Neural cell (in vitro differentiated cells): ENCODE measurements at regions not wholly inside any gene's neighbourhood (a gene's known extent, or its start where the extent isn't known, plus 50 kb on each side); places are given as distances from the start of the nearest gene placed in this dataset.

ENCODE experiments used
- H2AFZ ChIP-seq: fragments of 200-600, 300-800 bp; sonication (generic), shearing (Covaris generic); 2 replicates; pipeline ENCODE4 v1.6.0; 2014; ENCODE audit warnings: low read depth, mild to moderate bottlenecking, antibody characterized with exemption, low read length, moderate library complexity
- H3F3A ChIP-seq: fragments of 200-600 bp; shearing (Covaris generic); 2 replicates; pipeline ENCODE4 v1.6.1; 2016; ENCODE audit warnings: mild to moderate bottlenecking, moderate library complexity, mixed read lengths, antibody characterized with exemption, low read length; ENCODE audit not compliant: insufficient read depth, poor library complexity, severe bottlenecking
- H3K27ac ChIP-seq: fragments of 200-600, 300-800 bp; sonication (generic), shearing (Covaris generic); 2 replicates; pipeline ENCODE4 v1.5.1; 2014; ENCODE audit warnings: mild to moderate bottlenecking, low read length, moderate library complexity
- H3K27me3 ChIP-seq: fragments of 300-800, 200-600 bp; sonication (generic), shearing (Covaris generic); 2 replicates; pipeline ENCODE4 v1.6.0; 2014; ENCODE audit warnings: mild to moderate bottlenecking, low read depth, low read length, moderate library complexity; ENCODE audit not compliant: insufficient read depth
- H3K36me3 ChIP-seq: fragments of 300-800, 200-600 bp; sonication (generic), shearing (Covaris generic); 2 replicates; pipeline ENCODE4 v1.5.1; 2014; ENCODE audit warnings: mild to moderate bottlenecking, antibody characterized with exemption, low read length, moderate library complexity; ENCODE audit not compliant: insufficient read depth
- H3K4me2 ChIP-seq: fragments of 300-800, 200-600 bp; sonication (generic), shearing (Covaris generic); 2 replicates; pipeline ENCODE4 v1.6.0; 2014; ENCODE audit warnings: mild to moderate bottlenecking, low read length
- H3K4me3 ChIP-seq: fragments of 300-800, 200-600 bp; sonication (generic), shearing (Covaris generic); 2 replicates; pipeline ENCODE4 v1.5.1; 2014; ENCODE audit warnings: mild to moderate bottlenecking, low read length, moderate library complexity
- H3K79me2 ChIP-seq: fragments of 200-600 bp; shearing (Covaris generic); replicated peaks from 2 replicates; pipeline ENCODE4 v1.6.0; 2014; ENCODE audit warnings: mild to moderate bottlenecking, low read length, moderate library complexity; ENCODE audit not compliant: insufficient read depth
- H3K9ac ChIP-seq: fragments of 300-800, 200-600 bp; sonication (generic), shearing (Covaris generic); 2 replicates; pipeline ENCODE4 v1.6.1; 2016; ENCODE audit warnings: mild to moderate bottlenecking, low read length, mixed read lengths
- H3K9me2 ChIP-seq: fragments of 200-600 bp; shearing (Covaris generic); 2 replicates; pipeline ENCODE4 v1.6.1; 2016; ENCODE audit warnings: mild to moderate bottlenecking, low read length, mixed read lengths; ENCODE audit not compliant: insufficient read depth
- H3K9me3 ChIP-seq: fragments of 200-600, 300-800 bp; sonication (generic), shearing (Covaris generic); 2 replicates; pipeline ENCODE4 v1.6.1; 2016; ENCODE audit warnings: mild to moderate bottlenecking, mixed run types, low read length, moderate library complexity, mixed read lengths
- H4K20me1 ChIP-seq: fragments of 200-600 bp; shearing (Covaris generic); 2 replicates; pipeline ENCODE4 v1.6.1; 2016; ENCODE audit warnings: mild to moderate bottlenecking, mixed run types; ENCODE audit not compliant: insufficient read depth
- CTCF ChIP-seq: fragments of 450-650 bp; IDR thresholded peaks from 2 replicates; pipeline ENCODE4 v1.5.1; 2014; ENCODE audit warnings: antibody characterized with exemption, mild to moderate bottlenecking, moderate library complexity; ENCODE audit not compliant: poor library complexity, severe bottlenecking
- EP300 ChIP-seq: fragments of 450-650 bp; conservative IDR thresholded peaks from 2 replicates; pipeline ENCODE4 v1.6.1; 2014; ENCODE audit warnings: antibody characterized with exemption, mild to moderate bottlenecking, moderate library complexity; ENCODE audit not compliant: poor library complexity, severe bottlenecking
- EZH2 ChIP-seq: fragments of 200-600, 300-800 bp; shearing (Covaris generic), sonication (generic); IDR thresholded peaks from 2 replicates; pipeline ENCODE4 v1.6.1; 2014; ENCODE audit warnings: antibody characterized with exemption, low read length, borderline replicate concordance, mild to moderate bottlenecking; ENCODE audit not compliant: insufficient read depth, poor library complexity, severe bottlenecking
- MXI1 ChIP-seq: fragments of 450-650 bp; conservative IDR thresholded peaks from 2 replicates; pipeline ENCODE4 v1.6.1; 2014; ENCODE audit warnings: antibody characterized with exemption, mild to moderate bottlenecking; ENCODE audit not compliant: poor library complexity, severe bottlenecking
- POLR2AphosphoS5 ChIP-seq: IDR thresholded peaks from 2 replicates; pipeline ENCODE4 v1.6.1; 2012
- RAD21 ChIP-seq: fragments of 450-650 bp; conservative IDR thresholded peaks from 2 replicates; pipeline ENCODE4 v1.6.1; 2014; ENCODE audit warnings: antibody characterized with exemption, mild to moderate bottlenecking, moderate library complexity
- REST ChIP-seq: IDR thresholded peaks from 2 replicates; pipeline ENCODE4 v1.6.1; 2012; ENCODE audit warnings: borderline replicate concordance
- SMC3 ChIP-seq: fragments of 450-650 bp; conservative IDR thresholded peaks from 2 replicates; pipeline ENCODE4 v1.6.1; 2014; ENCODE audit warnings: antibody characterized with exemption, mild to moderate bottlenecking, moderate library complexity; ENCODE audit not compliant: poor library complexity
- TAF1 ChIP-seq: IDR thresholded peaks from 2 replicates; pipeline ENCODE4 v1.6.1; 2012; ENCODE audit warnings: low read depth

GRCh38 chr5:108472237-108472636, 90.3 kb upstream of the FBXL17 start:
- Histone ChIP-seq H3K9me3 (no peaks in the 10 kb centered on the region), H2AFZ (no peak overlapping the region), H3K27ac (no peak overlapping the region), H3K4me2 (no peak overlapping the region), H3K36me3 (no peaks in the 10 kb centered on the region), H3K79me2 (no peaks in the 10 kb centered on the region), H3K9ac (no peak overlapping the region), H3K27me3 (no peaks in the 10 kb centered on the region), H3K4me3 (no peak overlapping the region), H3F3A (no peaks in the 10 kb centered on the region), H3K9me2 (no peaks in the 10 kb centered on the region), H4K20me1 (no peaks in the 10 kb centered on the region)
- TF ChIP-seq EP300 (no peak), RAD21 (no peak), TAF1 (no peak), CTCF (no peak), EZH2 (no peak), MXI1 (no peak), POLR2AphosphoS5 (no peak), REST (no peak), SMC3 (no peak)

GRCh38 chr5:108467563-108467962, 85.7 kb upstream of the FBXL17 start:
- H2AFZ ChIP-seq = no peak overlapping the region
- no peak for TF ChIP-seq SMC3
- TF ChIP-seq TAF1 = no peak
- no peak for TF ChIP-seq POLR2AphosphoS5
- TF ChIP-seq REST = no peak
- no peak for TF ChIP-seq MXI1
- TF ChIP-seq EZH2 = no peak
- no peak for TF ChIP-seq EP300
- TF ChIP-seq CTCF = no peak
- TF ChIP-seq RAD21 = no peak

More at GRCh38 chr5:108467563-108467962, 85.7 kb upstream of the FBXL17 start:
- Histone ChIP-seq H3K9ac (no peak overlapping the region), H3K79me2 (no peaks in the 10 kb centered on the region), H3K4me2 (no peak overlapping the region), H3K9me3 (no peaks in the 10 kb centered on the region), H3F3A (no peaks in the 10 kb centered on the region), H3K9me2 (no peaks in the 10 kb centered on the region), H3K27ac (no peak overlapping the region), H3K27me3 (no peaks in the 10 kb centered on the region), H3K4me3 (no peak overlapping the region), H3K36me3 (no peaks in the 10 kb centered on the region), H4K20me1 (no peaks in the 10 kb centered on the region)
